WTC11 (cell line): ENCODE measurements at regions not wholly inside any gene's neighbourhood (a gene's known extent, or its start where the extent isn't known, plus 50 kb on each side); places are given as distances from the start of the nearest gene placed in this dataset.

ENCODE experiments used
- ATF2 ChIP-seq: sonication (generic); formaldehyde crosslinking; IDR thresholded peaks from 2 replicates; pipeline ENCODE4 v1.8.1; 2022; ENCODE audit warnings: low read depth, missing genetic modification reagents, borderline replicate concordance
- CTCF ChIP-seq: fragments of 200-600 bp; IDR thresholded peaks from 2 replicates; pipeline ENCODE4 v1.8.0; 2022; ENCODE audit warnings: antibody characterized with exemption
- FOXJ3 ChIP-seq: sonication (generic); formaldehyde crosslinking; IDR thresholded peaks from 2 replicates; pipeline ENCODE4 v1.9.0; 2021; ENCODE audit warnings: missing genetic modification reagents, mild to moderate bottlenecking, borderline replicate concordance
- JUN ChIP-seq: sonication (generic); formaldehyde crosslinking; IDR thresholded peaks from 2 replicates; pipeline ENCODE4 v1.8.0; 2023; ENCODE audit warnings: mild to moderate bottlenecking, missing genetic modification reagents
- SMAD4 ChIP-seq: sonication (generic); formaldehyde crosslinking; IDR thresholded peaks from 2 replicates; pipeline ENCODE4 v1.8.0; 2022; ENCODE audit warnings: mild to moderate bottlenecking, missing genetic modification reagents
- TEAD4 ChIP-seq: sonication (generic); formaldehyde crosslinking; IDR thresholded peaks from 2 replicates; pipeline ENCODE4 v1.8.0; 2022; ENCODE audit warnings: mild to moderate bottlenecking, missing genetic modification reagents
- ZNF232 ChIP-seq: sonication (generic); formaldehyde crosslinking; IDR thresholded peaks from 2 replicates; pipeline ENCODE4 v1.8.0; 2022; ENCODE audit warnings: mild to moderate bottlenecking, missing genetic modification reagents
- TF ChIP-seq, protein P1 (sequence below): sonication (generic); formaldehyde crosslinking; IDR thresholded peaks from 2 replicates; pipeline ENCODE4 v1.8.0; 2023; ENCODE audit warnings: missing genetic modification reagents
- TF ChIP-seq, protein P2 (sequence below): sonication (generic); formaldehyde crosslinking; IDR thresholded peaks from 2 replicates; pipeline ENCODE4 v1.8.1; 2023; ENCODE audit warnings: mild to moderate bottlenecking, missing genetic modification reagents, borderline replicate concordance

- TF ChIP-seq, protein P1, sequence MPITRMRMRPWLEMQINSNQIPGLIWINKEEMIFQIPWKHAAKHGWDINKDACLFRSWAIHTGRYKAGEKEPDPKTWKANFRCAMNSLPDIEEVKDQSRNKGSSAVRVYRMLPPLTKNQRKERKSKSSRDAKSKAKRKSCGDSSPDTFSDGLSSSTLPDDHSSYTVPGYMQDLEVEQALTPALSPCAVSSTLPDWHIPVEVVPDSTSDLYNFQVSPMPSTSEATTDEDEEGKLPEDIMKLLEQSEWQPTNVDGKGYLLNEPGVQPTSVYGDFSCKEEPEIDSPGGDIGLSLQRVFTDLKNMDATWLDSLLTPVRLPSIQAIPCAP (CRISPR knock-in tag) = no peak
- no peak for TF ChIP-seq SMAD4 (CRISPR knock-in tag)
- no peak for TF ChIP-seq TEAD4 (CRISPR knock-in tag)
- TF ChIP-seq FOXJ3 = no peak
- no peak for TF ChIP-seq JUN
- TF ChIP-seq, protein P2, sequence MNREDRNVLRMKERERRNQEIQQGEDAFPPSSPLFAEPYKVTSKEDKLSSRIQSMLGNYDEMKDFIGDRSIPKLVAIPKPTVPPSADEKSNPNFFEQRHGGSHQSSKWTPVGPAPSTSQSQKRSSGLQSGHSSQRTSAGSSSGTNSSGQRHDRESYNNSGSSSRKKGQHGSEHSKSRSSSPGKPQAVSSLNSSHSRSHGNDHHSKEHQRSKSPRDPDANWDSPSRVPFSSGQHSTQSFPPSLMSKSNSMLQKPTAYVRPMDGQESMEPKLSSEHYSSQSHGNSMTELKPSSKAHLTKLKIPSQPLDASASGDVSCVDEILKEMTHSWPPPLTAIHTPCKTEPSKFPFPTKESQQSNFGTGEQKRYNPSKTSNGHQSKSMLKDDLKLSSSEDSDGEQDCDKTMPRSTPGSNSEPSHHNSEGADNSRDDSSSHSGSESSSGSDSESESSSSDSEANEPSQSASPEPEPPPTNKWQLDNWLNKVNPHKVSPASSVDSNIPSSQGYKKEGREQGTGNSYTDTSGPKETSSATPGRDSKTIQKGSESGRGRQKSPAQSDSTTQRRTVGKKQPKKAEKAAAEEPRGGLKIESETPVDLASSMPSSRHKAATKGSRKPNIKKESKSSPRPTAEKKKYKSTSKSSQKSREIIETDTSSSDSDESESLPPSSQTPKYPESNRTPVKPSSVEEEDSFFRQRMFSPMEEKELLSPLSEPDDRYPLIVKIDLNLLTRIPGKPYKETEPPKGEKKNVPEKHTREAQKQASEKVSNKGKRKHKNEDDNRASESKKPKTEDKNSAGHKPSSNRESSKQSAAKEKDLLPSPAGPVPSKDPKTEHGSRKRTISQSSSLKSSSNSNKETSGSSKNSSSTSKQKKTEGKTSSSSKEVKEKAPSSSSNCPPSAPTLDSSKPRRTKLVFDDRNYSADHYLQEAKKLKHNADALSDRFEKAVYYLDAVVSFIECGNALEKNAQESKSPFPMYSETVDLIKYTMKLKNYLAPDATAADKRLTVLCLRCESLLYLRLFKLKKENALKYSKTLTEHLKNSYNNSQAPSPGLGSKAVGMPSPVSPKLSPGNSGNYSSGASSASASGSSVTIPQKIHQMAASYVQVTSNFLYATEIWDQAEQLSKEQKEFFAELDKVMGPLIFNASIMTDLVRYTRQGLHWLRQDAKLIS (CRISPR knock-in tag) = no peak
- TF ChIP-seq ZNF232 (CRISPR knock-in tag) = no peak
- TF ChIP-seq CTCF = no peak
- no peak for TF ChIP-seq ATF2 (CRISPR knock-in tag)
Observed at GRCh38 chr13:82993417-82993816, 888.9 kb downstream of the SLITRK1 start.
